ENCODE measurements at regions not wholly inside any gene's neighbourhood (a gene's known extent, or its start where the extent isn't known, plus 50 kb on each side); places are given as distances from the start of the nearest gene placed in this dataset.

DNA sequence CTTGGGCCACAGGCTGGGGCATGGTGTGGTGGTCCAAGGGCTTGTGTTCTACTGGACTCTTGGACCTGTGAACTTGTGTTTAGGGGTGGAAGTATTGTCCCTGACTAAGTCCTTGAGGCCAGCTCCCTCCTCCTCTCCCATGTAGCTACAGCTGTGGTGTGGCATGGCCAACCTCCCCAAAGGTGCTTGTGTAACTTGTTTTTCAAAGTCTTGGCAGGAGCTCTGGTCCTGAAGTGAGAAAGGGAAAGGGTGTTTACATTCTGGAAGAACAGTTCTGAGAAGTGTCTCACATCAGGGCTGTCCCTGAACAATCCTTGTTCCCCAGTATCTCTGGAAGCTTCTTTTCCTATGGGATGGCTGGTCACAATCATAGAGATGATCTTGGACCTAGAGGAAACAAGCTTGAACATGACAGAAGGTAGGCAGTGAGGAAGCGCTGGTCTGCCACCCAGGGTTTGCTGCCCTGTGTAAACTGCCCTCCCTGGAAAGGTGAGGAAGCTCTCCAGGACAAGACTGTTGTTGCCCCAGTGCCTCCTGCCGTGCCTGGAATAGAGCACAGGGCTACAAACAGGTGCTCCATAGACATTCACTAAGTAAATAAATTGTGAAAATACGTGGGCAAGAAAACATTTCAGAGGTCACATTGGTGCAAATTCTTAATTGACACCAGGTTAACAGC lies 64.6 kb upstream of the KLF9 start:
- H3K27me3 Mint-ChIP-seq (ENCODE audit: insufficient read depth), result no peaks in the 10 kb centered on the region
- no peaks in the 10 kb centered on the region for H3K36me3 Mint-ChIP-seq (ENCODE audit: low read depth)
- no peaks in the 10 kb centered on the region for H3K4me1 Mint-ChIP-seq (ENCODE audit: low read depth)
- no peak overlapping the region for H3K4me3 Mint-ChIP-seq
- no peak overlapping the region for H3K27ac Mint-ChIP-seq
- intact Hi-C loops (cut with micrococcal nuclease), result no loop called here
- peaks cover 5% of the 10 kb centered on the region for H3K9me3 Mint-ChIP-seq
- DNase-seq (ENCODE audit: low spot score), result no peak

- intact Hi-C loops (cut with micrococcal nuclease), result no loop called here
- Mint-ChIP-seq H3K27me3 (ENCODE audit: insufficient read depth) (no peaks in the 10 kb centered on the region), H3K27ac (no peak overlapping the region), H3K4me3 (no peak overlapping the region), H3K4me1 (ENCODE audit: low read depth) (no peaks in the 10 kb centered on the region), H3K36me3 (ENCODE audit: low read depth) (no peaks in the 10 kb centered on the region), H3K9me3 (peaks cover 5% of the 10 kb centered on the region)
- DNase-seq (ENCODE audit: low spot score), result no peak
Measured at GRCh38 chr9:70477907-70478480, 63.5 kb upstream of the KLF9 start.

DNA sequence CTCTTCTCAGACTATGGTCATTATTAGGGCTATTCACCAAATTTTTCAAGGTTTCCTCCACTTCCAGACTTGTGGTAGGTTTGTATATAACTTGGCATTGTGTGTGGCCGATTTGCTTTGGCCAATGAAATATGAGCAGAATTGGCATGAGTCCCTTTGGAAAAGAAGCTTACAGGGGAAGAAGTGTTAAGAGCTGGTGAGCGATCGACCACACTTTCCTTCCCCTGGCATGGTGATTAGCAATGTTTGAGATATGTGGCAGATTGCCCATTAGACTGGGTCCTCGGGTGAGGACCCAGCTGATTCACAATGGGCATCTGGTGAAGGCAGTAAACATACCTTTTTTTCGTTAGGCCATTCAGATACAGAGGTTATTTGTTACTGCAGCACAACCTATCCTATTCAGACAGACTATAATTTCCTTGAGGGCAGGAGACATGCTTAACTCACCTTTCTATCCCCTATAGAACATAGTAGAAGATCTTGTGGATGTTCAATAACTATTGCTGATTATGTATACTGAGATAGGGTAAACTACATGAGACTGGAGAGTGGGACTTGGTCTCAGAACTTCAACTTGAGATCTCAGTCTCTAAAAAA lies 62.8 kb upstream of the KLF9 start:
- intact Hi-C loops (cut with micrococcal nuclease), result no loop called here
- Mint-ChIP-seq H3K4me1 (ENCODE audit: low read depth) (no peaks in the 10 kb centered on the region), H3K36me3 (ENCODE audit: low read depth) (no peaks in the 10 kb centered on the region), H3K9me3 (peaks cover 5% of the 10 kb centered on the region), H3K27ac (no peak overlapping the region), H3K4me3 (no peak overlapping the region), H3K27me3 (ENCODE audit: insufficient read depth) (peaks cover 2% of the 10 kb centered on the region)
- DNase-seq (ENCODE audit: low spot score), result no peak

GRCh38 chr9:70475211-70475610 lies 60.8 kb upstream of the KLF9 start:
- Mint-ChIP-seq H3K4me3 (no peak overlapping the region), H3K36me3 (ENCODE audit: low read depth) (no peaks in the 10 kb centered on the region), H3K27ac (no peak overlapping the region), H3K4me1 (ENCODE audit: low read depth) (peaks cover 8% of the 10 kb centered on the region), H3K27me3 (ENCODE audit: insufficient read depth) (peaks cover 2% of the 10 kb centered on the region), H3K9me3 (peaks cover 5% of the 10 kb centered on the region)
- intact Hi-C loops (cut with micrococcal nuclease), result no loop called here
- DNase-seq (ENCODE audit: low spot score), result no peak

GRCh38 chr9:70474413-70474812 lies 60.0 kb upstream of the KLF9 start:
- intact Hi-C loops (cut with micrococcal nuclease), result no loop called here
- no peak for DNase-seq (ENCODE audit: low spot score)
- Mint-ChIP-seq H3K27me3 (ENCODE audit: insufficient read depth) (peaks cover 2% of the 10 kb centered on the region), H3K4me1 (ENCODE audit: low read depth) (peaks cover 13% of the 10 kb centered on the region), H3K4me3 (no peak overlapping the region), H3K27ac (no peak overlapping the region), H3K9me3 (peaks cover 5% of the 10 kb centered on the region), H3K36me3 (ENCODE audit: low read depth) (no peaks in the 10 kb centered on the region)

- no peak overlapping the region for H3K27ac Mint-ChIP-seq
- H3K27me3 Mint-ChIP-seq (ENCODE audit: insufficient read depth), result peaks cover 2% of the 10 kb centered on the region
Measured at GRCh38 chr9:70472268-70473249, 58.1 kb upstream of the KLF9 start.

DNA sequence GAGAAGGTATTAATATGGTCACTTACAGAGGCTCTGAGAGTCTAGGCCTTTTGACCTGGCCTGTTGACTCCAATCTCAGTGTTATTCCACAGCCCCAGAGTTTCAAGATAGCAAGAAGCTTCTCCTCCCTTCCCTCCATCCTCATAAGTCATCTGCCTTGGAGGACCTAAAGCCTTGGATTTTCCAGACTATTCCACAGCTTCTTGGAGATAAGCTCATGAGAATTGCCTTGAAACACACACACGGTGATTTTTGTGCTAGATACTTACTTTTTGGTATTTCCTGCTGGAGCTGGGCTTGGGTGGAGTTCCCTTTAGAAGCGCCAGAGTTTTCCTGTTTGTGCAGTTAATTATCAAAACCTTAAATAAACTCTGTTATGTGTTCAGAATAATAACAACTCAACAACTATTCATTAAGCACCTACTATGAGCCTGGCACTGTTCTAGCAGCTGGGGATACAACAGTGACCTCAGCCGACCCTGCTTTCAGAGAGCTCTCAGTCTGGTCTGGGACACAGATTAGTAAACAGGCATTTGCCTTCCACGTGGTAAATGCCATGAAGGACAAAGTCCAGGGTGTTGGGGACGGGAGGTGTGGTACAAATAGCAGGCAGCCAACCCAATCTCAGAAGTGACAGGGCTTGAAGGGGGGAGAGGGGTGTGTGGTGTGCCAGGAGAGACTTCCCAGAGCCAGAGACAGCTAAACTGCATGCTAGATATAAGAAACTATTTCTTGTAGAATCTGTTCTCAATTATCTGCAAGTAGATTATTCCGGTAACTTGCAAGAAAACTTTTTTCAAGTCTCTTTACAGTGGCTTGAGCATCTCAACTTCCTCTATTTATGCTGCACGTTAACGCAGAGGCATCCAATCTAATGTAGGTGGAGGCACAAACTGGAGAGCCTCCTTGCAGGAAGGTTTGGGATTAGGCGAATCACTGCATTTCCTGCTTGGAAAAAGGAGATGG lies 55.9 kb upstream of the KLF9 start:
- no peaks in the 10 kb centered on the region for H3K9me3 Mint-ChIP-seq
- no peak overlapping the region for H3K27ac Mint-ChIP-seq
- no peaks in the 10 kb centered on the region for H3K36me3 Mint-ChIP-seq (ENCODE audit: low read depth)
- no peak overlapping the region for H3K4me3 Mint-ChIP-seq
- DNase-seq (ENCODE audit: low spot score), result no peak
- peaks cover 2% of the 10 kb centered on the region for H3K27me3 Mint-ChIP-seq (ENCODE audit: insufficient read depth)
- intact Hi-C loops (cut with micrococcal nuclease), result no loop called here
- H3K4me1 Mint-ChIP-seq (ENCODE audit: low read depth), result peaks cover 42% of the 10 kb centered on the region

More at GRCh38 chr9:70472268-70473249, 58.1 kb upstream of the KLF9 start:
- intact Hi-C loops (cut with micrococcal nuclease), result no loop called here
- no peak for DNase-seq (ENCODE audit: low spot score)
- Mint-ChIP-seq H3K9me3 (peaks cover 5% of the 10 kb centered on the region), H3K36me3 (ENCODE audit: low read depth) (no peaks in the 10 kb centered on the region), H3K4me3 (no peak overlapping the region), H3K4me1 (ENCODE audit: low read depth) (peaks cover 27% of the 10 kb centered on the region)

GRCh38 chr9:70468291-70468690 lies 53.8 kb upstream of the KLF9 start:
- intact Hi-C loops (cut with micrococcal nuclease), result no loop called here
- no peak for DNase-seq (ENCODE audit: low spot score)
- Mint-ChIP-seq H3K27ac (no peak overlapping the region), H3K36me3 (ENCODE audit: low read depth) (no peaks in the 10 kb centered on the region), H3K4me1 (ENCODE audit: low read depth) (peaks cover 48% of the 10 kb centered on the region), H3K27me3 (ENCODE audit: insufficient read depth) (peaks cover 2% of the 10 kb centered on the region), H3K4me3 (no peak overlapping the region), H3K9me3 (no peaks in the 10 kb centered on the region)

GRCh38 chr9:70466976-70467561 lies 52.6 kb upstream of the KLF9 start:
- H3K9me3 Mint-ChIP-seq, result no peaks in the 10 kb centered on the region
- H3K36me3 Mint-ChIP-seq (ENCODE audit: low read depth), result no peaks in the 10 kb centered on the region
- intact Hi-C loops (cut with micrococcal nuclease), result loop anchor here (1.0 to 2.0 kb wide), 3 partner anchors 47 to 96 kb away; no protein-coding TSS in a partner anchor
- peaks cover 48% of the 10 kb centered on the region for H3K4me1 Mint-ChIP-seq (ENCODE audit: low read depth)
- H3K27ac Mint-ChIP-seq, result peak overlapping the region; percentile 47
- DNase-seq (ENCODE audit: low spot score), result no peak
- no peaks in the 10 kb centered on the region for H3K27me3 Mint-ChIP-seq (ENCODE audit: insufficient read depth)
- no peak overlapping the region for H3K4me3 Mint-ChIP-seq

GRCh38 chr9:70465904-70466303 lies 51.4 kb upstream of the KLF9 start:
- Mint-ChIP-seq H3K9me3 (no peaks in the 10 kb centered on the region), H3K4me1 (ENCODE audit: low read depth) (peaks cover 47% of the 10 kb centered on the region), H3K36me3 (ENCODE audit: low read depth) (no peaks in the 10 kb centered on the region), H3K27ac (peak overlapping the region; percentile 44), H3K4me3 (no peak overlapping the region), H3K27me3 (ENCODE audit: insufficient read depth) (no peaks in the 10 kb centered on the region)
- intact Hi-C loops (cut with micrococcal nuclease), result loop anchor here (2.0 kb wide), 1 partner anchor 53 kb away; no protein-coding TSS in a partner anchor
- no peak for DNase-seq (ENCODE audit: low spot score)

GRCh38 chr9:70465398-70465797 lies 50.9 kb upstream of the KLF9 start:
- Mint-ChIP-seq H3K4me1 (ENCODE audit: low read depth) (peaks cover 42% of the 10 kb centered on the region), H3K4me3 (no peak overlapping the region), H3K27ac (peak overlapping the region; percentile 44), H3K27me3 (ENCODE audit: insufficient read depth) (no peaks in the 10 kb centered on the region), H3K36me3 (ENCODE audit: low read depth) (no peaks in the 10 kb centered on the region), H3K9me3 (no peaks in the 10 kb centered on the region)
- intact Hi-C loops (cut with micrococcal nuclease), result no loop called here
- no peak for DNase-seq (ENCODE audit: low spot score)
